ENCODE measurements at regions not wholly inside any gene's neighbourhood (a gene's known extent, or its start where the extent isn't known, plus 50 kb on each side); places are given as distances from the start of the nearest gene placed in this dataset.
A peak's percentile ranks its signal among the peaks of the same experiment; 100 is the strongest.
"Not testable (repeated sequence)": the region's sequence is repeated elsewhere in the genome, so short reads cannot be mapped to it uniquely, and the experiment has no call there.

- DNase-seq; H3K4me1 ChIP-seq; H3K9me3 ChIP-seq; H3K36me3 ChIP-seq; ATAC-seq; intact Hi-C loops (cut with DNase I); H3K4me3 ChIP-seq; H3K27ac ChIP-seq: not testable (repeated sequence)
- peaks cover 0 to 17% of the 10 kb centered on the region in 2 donors for H3K27me3 ChIP-seq
Observed at GRCh38 chr14:106366971-106367370, 840.6 kb downstream of the TMEM121 start.

GRCh38 chr14:106369456-106369855, 843.1 kb downstream of the TMEM121 start:
- intact Hi-C loops (cut with DNase I), result not testable (repeated sequence)

GRCh38 chr14:106372870-106373652, 846.7 kb downstream of the TMEM121 start:
- intact Hi-C loops (cut with DNase I), result no loop called here
- Histone ChIP-seq H3K4me1 (peaks cover 0 to 6% of the 10 kb centered on the region in 2 donors), H3K27ac (no peak overlapping the region), H3K36me3 (no peaks in the 10 kb centered on the region), H3K27me3 (peaks cover 0 to 29% of the 10 kb centered on the region in 2 donors), H3K9me3 (no peaks in the 10 kb centered on the region), H3K4me3 (no peak overlapping the region)
- peak; percentile 46 to 77 for TF ChIP-seq CTCF (IDR thresholded peaks at IDR 0.05)
- ATAC-seq, result peak; percentile 88
- DNase-seq, result peak in 3 of 4 donors; percentile 0 to 94 (median 49)

More at GRCh38 chr14:106369456-106369855, 843.1 kb downstream of the TMEM121 start:
- not testable (repeated sequence) for H3K36me3 ChIP-seq, H3K4me1 ChIP-seq, H3K27ac ChIP-seq, ATAC-seq, H3K4me3 ChIP-seq, DNase-seq, H3K9me3 ChIP-seq
- H3K27me3 ChIP-seq, result peaks cover 0 to 28% of the 10 kb centered on the region in 2 donors

- H3K4me3 ChIP-seq; H3K27ac ChIP-seq; intact Hi-C loops (cut with DNase I); H3K9me3 ChIP-seq; DNase-seq; H3K36me3 ChIP-seq; H3K4me1 ChIP-seq; ATAC-seq: not testable (repeated sequence)
- H3K27me3 ChIP-seq, result peaks cover 0 to 30% of the 10 kb centered on the region in 2 donors
Observed at GRCh38 chr14:106373653-106374110, 847.3 kb downstream of the TMEM121 start.

- no peak for TF ChIP-seq CTCF (IDR thresholded peaks at IDR 0.05)
- Histone ChIP-seq H3K4me1 (peaks cover 0 to 6% of the 10 kb centered on the region in 2 donors), H3K9me3 (no peaks in the 10 kb centered on the region), H3K27me3 (peaks cover 0 to 36% of the 10 kb centered on the region in 2 donors), H3K36me3 (no peaks in the 10 kb centered on the region), H3K27ac (no peak overlapping the region), H3K4me3 (no peak overlapping the region)
- DNase-seq (no peak), ATAC-seq (no peak)
- intact Hi-C loops (cut with DNase I), result no loop called here
Observed at GRCh38 chr14:106377432-106377831, 851.0 kb downstream of the TMEM121 start.

GRCh38 chr14:106378191-106378590, 851.8 kb downstream of the TMEM121 start:
- DNase-seq, result no peak
- Histone ChIP-seq H3K9me3 (no peaks in the 10 kb centered on the region), H3K36me3 (no peaks in the 10 kb centered on the region), H3K4me3 (no peak overlapping the region), H3K4me1 (peaks cover 0 to 6% of the 10 kb centered on the region in 2 donors), H3K27ac (no peak overlapping the region), H3K27me3 (peaks cover 0 to 44% of the 10 kb centered on the region in 2 donors)
- no peak for TF ChIP-seq CTCF (IDR thresholded peaks at IDR 0.05)
- intact Hi-C loops (cut with DNase I), result no loop called here
- no peak for ATAC-seq

All from left lung (tissue), 4 donors.